ENCODE measurements at regions not wholly inside any gene's neighbourhood (a gene's known extent, or its start where the extent isn't known, plus 50 kb on each side); places are given as distances from the start of the nearest gene placed in this dataset.

- no peak for TF ChIP-seq CTCF (IDR thresholded peaks at IDR 0.05)
- no peak for TF ChIP-seq TCF7L2 (IDR thresholded peaks at IDR 0.05; ENCODE audit: low read depth, low read length)
- no peak for TF ChIP-seq SIN3A (IDR thresholded peaks at IDR 0.05; ENCODE audit: borderline replicate concordance, insufficient read depth, low read depth, low read length)
- TF ChIP-seq POLR2AphosphoS5 (IDR thresholded peaks at IDR 0.05; ENCODE audit: low read depth, low read length) = no peak
- no peak for TF ChIP-seq REST (IDR thresholded peaks at IDR 0.05; ENCODE audit: insufficient read depth in 1 of 2, low read depth in 2 of 2, low read length in 1 of 2)
These were observed 68.9 kb upstream of the ADAMTS5 start for GRCh38 chr21:27035791-27036190.
